Ramos (cell line): ENCODE measurements at regions not wholly inside any gene's neighbourhood (a gene's known extent, or its start where the extent isn't known, plus 50 kb on each side); places are given as distances from the start of the nearest gene placed in this dataset.

Experiments
- in situ Hi-C: fragments of 300-500 bp; cut with MboI; formaldehyde crosslinking; loops from one replicate; pipeline ENCODE4 v1.14.3; 2022; ENCODE audit warnings: low sequenced_read_pairs; ENCODE audit not compliant: unreplicated experiment

DNA sequence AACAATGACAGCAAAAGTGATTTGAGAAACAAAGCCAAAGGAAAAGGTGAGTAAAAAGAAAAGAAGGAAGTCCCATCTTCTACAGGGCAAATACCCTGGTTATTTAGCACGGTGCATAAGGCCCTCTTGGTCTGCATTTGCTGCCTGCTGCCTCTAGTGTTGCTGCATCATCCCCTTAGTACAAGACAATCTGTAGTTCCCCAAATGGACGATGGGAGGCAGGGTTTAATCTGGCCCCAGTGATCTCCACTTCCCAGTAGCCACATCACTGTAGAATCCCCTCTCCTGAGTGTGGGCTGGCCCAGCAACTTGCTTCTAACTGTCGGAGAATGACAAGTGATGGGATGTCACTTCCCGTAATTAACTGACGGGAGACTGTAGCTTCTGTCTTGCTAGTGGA is 85.1 kb downstream of the CTAGE1 start:
- in situ Hi-C loops: no loop called here

GRCh38 chr18:22330508-22330907 is 87.2 kb downstream of the CTAGE1 start:
- in situ Hi-C loops: no loop called here

GRCh38 chr18:22325396-22325795 is 92.3 kb downstream of the CTAGE1 start:
- in situ Hi-C loops: no loop called here

DNA sequence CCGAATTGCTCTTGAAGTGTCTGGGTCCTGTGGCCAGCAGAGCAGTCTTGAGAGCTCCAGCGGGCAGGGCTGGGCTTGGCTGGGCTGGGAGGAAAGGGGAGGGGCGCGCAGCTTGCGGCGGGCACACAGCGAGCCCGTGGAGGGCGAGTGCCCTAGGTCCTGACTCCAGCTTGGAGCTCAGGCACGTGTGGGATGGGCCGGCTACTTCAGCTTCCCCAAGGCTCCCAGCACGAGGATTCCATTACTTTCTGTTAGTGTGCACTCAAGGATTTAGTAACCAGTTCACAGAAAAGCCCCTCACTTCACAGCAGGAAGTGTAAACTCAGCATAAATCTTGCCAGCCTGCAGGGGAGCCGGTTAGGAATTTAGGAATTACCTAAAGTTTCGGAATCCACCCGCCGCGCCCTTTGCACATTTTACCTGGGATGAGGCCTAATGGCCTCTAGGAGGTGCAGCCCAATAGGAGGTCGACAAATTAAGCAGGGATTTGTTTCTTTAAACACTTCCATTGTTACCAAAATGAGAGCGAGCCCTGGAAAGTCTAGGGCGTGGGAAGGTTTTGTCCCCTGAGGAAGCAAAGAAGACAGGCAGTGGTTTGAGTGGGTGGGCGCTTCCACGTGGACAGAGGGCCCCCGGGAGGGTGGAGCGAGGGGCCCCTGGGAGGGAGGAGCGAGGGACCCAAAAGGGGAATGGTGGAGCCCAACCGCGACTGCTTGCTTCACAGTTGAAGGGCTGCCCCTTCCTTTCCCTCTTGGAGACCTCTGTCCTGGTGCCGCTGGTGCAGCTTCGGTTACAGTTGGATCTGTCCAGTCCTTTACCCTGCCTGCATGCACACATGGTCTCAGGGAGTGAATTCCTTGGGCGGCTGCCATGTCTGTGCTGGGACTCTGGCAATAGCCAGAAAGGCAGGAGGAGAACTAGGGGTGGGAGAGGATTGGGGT is 93.3 kb downstream of the CTAGE1 start:
- in situ Hi-C loops: no loop called here

DNA sequence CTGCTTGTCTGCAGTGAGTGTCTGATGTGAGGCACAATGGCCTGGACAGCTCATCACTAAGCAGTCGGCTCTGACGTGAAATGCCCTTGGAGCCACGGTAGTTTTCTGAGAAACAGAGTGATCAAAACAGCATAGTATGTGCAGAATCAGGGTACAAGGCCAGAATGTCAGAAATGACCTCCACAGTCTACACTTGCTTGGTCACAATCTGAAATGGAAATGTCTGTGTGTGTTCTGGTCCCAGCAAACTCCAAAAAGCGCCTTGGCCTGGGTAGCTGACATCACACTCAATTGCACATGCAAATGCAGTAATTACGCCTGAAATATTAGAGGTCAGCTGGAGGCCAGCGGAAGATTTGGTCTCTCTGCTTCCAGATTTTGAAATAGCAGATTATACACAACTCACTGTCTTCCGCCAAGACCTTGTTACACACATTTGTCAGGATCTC is 95.4 kb downstream of the CTAGE1 start:
- in situ Hi-C loops: no loop called here

GRCh38 chr18:22320771-22321170 is 96.9 kb downstream of the CTAGE1 start:
- in situ Hi-C loops: no loop called here

DNA sequence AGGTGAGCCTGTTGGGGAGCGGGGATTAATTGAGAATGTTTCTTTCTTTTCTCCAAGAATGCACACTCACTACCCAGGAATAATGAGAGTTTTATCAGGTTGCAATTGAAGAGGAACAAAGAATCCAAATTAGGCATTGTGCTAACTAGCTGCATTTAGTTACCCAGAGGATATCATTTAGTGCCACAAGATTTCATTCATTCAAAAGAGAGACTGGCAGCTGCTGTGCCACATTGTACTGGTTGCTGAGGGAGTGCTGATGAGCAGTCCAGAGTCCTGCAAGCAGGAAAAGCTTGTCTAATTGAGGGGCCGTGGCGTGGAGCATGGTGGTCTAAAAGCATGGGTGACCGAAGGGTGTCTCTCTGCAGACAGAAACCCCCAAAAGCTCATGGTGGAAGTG is 97.6 kb downstream of the CTAGE1 start:
- in situ Hi-C loops: no loop called here

GRCh38 chr18:22318745-22319407 is 98.8 kb downstream of the CTAGE1 start:
- in situ Hi-C loops: no loop called here

GRCh38 chr18:22314420-22314819 is 103.3 kb downstream of the CTAGE1 start:
- in situ Hi-C loops: no loop called here

DNA sequence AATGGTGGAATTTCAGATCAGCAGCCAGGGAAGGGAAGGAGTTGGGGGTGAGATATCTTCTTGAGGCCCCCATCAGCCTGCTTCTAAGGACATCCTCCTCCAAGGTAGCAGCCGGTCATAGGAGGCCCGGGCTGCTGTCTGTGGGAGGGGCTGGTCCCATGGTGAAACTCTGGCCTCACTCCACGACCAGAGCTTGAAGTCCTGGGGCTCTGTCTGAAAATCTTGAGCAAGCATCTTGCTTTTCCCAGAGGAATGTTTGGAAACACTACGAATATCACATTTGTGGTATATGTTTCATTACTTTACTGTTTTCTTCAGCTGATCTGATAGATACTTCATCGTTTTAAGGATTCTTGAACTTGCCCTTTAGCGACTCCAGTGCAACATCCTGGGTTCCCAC is 103.7 kb downstream of the CTAGE1 start:
- in situ Hi-C loops: no loop called here

- in situ Hi-C loops: no loop called here
Measured at GRCh38 chr18:22311301-22311700, 106.4 kb downstream of the CTAGE1 start.

- in situ Hi-C loops: no loop called here
Measured at GRCh38 chr18:22309191-22309590, 108.5 kb downstream of the CTAGE1 start.

GRCh38 chr18:22307528-22307927 is 110.2 kb downstream of the CTAGE1 start:
- in situ Hi-C loops: no loop called here

DNA sequence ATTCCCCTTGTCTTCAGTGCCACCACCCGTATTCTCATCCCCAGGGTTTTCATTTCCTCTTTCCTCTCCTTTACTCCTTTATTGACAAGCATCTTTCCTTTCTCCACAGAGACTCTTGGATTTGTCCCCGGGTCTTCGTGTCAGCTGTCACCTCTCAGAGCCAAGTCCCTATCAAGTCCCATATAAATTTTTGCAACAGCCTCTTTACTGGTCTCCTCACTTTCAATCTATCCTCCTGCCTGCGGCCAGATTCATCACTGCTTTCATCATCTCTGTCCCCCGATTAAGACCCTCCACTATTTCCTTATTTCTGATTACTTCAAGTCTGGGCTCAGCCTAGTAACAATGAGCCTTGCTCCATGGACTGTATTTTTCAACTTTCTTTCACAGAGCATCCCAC is 113.8 kb downstream of the CTAGE1 start:
- in situ Hi-C loops: no loop called here

- in situ Hi-C loops: no loop called here
Measured at GRCh38 chr18:22302144-22302543, 115.6 kb downstream of the CTAGE1 start.

- in situ Hi-C loops: no loop called here
Measured at GRCh38 chr18:22300665-22301636, 116.8 kb downstream of the CTAGE1 start.

- in situ Hi-C loops: loop anchor here (25.0 kb wide), 1 partner anchor 115 kb away; the partner anchor contains the start of gene CTAGE1
Measured at GRCh38 chr18:22297008-22297407, 120.7 kb downstream of the CTAGE1 start.

GRCh38 chr18:22296304-22296703 is 121.4 kb downstream of the CTAGE1 start:
- in situ Hi-C loops: loop anchor here (25.0 kb wide), 1 partner anchor 116 kb away; the partner anchor contains the start of gene CTAGE1

GRCh38 chr18:22293417-22293816 is 124.0 kb downstream of the GATA6 start:
- in situ Hi-C loops: loop anchor here (25.0 kb wide), 1 partner anchor 119 kb away; the partner anchor contains the start of gene CTAGE1

- in situ Hi-C loops: loop anchor here (25.0 kb wide), 1 partner anchor 122 kb away; the partner anchor contains the start of gene CTAGE1
Measured at GRCh38 chr18:22290004-22290403, 120.6 kb downstream of the GATA6 start.
